ENCODE measurements at regions not wholly inside any gene's neighbourhood (a gene's known extent, or its start where the extent isn't known, plus 50 kb on each side); places are given as distances from the start of the nearest gene placed in this dataset.
"Not testable (repeated sequence)": the region's sequence is repeated elsewhere in the genome, so short reads cannot be mapped to it uniquely, and the experiment has no call there.

DNA sequence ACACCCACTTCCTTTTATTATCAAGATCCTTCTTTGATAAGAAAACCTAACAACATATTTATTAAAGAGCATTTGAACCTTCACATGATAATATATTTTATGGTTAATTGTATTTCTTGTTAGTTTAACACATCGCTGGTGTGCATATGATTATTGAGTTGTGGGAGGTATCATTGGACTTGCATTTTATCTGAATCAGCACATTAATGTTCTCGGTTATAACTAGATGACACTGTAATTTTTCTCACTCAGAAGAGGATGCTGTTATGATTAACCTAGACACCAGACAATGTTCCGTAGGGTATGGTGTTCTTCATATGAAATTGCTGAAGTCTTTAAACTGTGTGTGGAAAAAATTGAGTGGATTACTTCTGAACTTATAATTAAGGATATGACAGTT lies 1188.3 kb upstream of the EPHA6 start:
- no peak for DNase-seq (ENCODE audit: low spot score)

DNA sequence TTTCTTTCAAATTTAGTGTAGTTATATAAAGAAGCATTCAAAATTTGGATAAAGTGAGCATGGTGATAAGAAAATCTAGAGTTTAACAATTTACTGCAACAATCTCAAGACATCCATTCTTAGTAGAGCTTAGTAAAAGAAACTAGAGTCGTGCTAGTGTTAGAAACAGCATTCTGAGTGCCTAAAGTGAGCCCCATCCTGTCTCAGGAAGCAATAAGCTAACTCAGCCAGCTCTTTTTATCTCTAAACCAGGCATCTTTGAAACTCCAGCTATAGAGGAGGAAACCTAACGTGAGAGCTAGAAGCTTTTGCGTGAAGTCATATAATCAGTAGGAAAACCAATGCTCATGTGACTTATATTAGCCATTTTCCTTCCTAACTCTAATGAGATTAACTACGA lies 1187.1 kb upstream of the EPHA6 start:
- no peak for DNase-seq (ENCODE audit: low spot score)

DNA sequence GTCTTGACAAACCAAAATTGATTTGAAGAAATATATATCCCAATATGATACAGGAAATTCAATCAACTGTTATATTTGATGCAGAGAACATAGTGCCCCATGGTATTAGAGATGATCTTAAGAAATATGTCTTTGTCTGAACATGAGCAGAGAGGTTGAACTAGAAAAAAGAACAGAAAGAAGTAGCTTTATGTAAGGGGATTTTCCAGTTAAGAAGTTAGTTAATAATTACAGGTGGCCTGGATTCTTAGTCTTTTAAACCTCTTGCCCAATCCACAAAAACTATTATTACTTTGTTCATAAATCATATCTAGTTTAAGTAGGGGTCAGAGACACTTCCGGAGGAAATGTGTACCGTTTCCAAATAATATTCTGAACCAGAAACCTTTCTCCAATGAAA lies 1186.7 kb upstream of the EPHA6 start:
- DNase-seq (ENCODE audit: low spot score) = no peak

DNA sequence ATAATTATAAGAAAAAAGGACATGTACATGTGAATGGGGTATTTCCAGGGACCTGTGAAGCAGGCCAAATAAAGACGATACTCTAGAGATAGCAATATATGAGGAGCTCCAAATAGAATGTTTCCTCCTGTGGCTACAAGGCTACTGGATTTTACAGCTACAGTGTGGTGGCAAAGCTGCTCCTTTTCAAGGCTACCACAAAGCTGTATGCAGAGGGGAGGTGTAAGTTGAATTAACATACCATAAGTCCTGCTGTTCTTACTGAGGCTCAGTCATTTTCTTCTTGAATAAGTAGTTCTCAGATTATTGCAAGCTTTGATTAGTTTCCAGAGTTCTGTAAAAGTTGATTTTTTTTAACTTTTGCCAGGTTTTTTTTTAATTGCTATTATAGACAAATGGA lies 1184.6 kb upstream of the EPHA6 start:
- DNase-seq (ENCODE audit: low spot score) = no peak

DNA sequence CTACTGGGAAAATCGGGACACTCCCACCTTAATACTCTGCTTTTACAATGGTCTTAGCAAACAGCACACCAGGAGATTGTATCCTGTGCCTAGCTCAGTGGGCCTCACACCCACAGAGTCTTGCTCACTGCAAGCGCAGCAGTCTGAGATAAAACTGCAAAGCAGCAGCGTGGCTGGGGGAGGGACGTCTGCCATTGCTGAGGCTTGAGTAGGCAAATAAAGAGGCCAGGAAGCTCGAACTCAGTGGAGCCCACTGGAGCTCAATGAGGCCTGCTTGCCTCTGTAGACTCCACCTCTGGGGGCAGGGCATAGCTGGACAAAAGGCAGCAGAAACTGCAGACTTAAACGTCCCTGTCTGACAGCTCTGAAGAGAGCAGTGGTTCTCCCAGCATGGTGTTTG lies 1169.1 kb upstream of the EPHA6 start:
- no peak for DNase-seq (ENCODE audit: low spot score)

DNA sequence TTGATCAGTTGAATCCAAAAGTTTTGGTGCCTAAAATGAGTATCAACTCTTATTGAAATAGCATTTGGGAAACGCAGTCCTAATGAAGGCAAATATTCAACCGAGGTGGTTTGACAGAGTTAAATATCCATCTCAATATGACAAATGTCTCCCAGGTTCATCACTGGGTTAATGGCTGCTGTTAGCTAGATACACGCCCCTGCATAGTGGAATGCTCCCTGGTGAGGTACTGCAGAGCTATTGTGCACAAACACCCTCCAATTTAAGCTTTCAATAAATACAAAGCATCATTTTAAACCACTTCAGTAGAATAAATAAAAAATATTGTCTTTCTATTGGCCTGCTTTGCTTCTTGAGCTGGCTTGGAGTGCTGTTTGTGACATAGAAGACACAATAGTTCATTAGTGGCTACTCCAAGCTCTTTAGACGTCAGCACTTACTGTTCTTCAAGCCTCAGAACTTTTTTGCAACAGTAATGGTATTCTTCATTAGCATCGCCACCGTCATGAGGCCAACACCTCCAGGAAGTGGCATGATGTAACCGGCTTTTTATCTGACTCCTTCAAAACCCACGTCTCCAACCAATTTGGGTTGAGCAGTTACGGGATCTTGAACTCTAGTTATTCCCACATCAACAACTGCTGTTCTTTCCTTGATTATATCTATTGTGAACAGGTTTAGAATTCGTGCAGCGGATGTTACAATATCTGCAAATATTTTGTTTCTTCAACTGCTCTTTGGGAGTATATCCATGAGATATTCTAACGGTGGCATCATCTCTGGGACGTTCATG lies 1159.6 kb upstream of the EPHA6 start:
- no peak for DNase-seq (ENCODE audit: low spot score)

DNA sequence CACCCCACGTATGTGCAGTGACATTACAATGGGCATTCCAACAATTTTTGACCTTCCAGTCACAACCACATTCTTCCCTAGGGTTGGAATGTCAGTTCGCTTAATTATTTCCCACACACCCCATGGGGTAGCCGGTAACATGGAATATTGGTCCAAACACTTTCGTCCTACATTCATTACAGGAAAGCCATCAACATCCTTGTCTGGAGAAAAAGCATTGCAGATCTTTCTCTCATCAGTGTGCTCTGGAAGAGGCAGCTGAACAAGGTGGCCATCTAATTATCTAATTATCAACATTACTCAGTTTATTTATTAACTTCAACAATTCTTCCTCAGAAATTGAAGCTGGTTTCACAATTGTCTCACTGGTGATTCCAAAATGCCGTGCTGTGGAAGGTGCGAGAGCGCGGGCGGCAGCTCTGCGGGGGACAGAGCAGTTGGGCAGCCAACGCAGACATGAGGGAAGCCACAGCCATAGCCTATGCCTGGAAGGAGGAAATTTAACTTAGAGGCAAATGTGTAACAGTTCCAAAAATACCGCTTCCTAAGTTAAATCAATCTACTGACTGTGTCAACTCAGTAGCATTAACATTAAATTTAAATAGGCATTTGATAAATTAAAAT lies 1158.9 kb upstream of the EPHA6 start:
- DNase-seq (ENCODE audit: low spot score) = no peak

DNA sequence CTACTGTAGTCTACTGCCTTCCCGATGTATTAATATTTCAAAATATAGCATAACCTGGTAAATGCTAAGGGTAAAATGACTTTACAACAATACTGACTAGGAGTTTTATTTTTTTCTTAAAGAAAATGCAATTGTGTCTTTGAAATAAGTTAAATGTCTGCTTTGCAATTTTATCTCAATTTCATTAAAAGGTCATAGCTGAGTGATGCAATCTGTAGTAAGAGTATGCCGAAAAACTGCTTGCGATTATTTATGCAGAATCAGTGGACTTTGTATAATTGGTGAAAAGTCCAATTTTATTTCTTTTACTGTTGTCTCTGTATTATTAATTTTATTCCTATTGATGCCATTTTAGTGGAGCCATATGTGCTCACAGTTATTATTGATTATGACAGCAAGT lies 1143.6 kb upstream of the EPHA6 start:
- DNase-seq (ENCODE audit: low spot score) = no peak

DNA sequence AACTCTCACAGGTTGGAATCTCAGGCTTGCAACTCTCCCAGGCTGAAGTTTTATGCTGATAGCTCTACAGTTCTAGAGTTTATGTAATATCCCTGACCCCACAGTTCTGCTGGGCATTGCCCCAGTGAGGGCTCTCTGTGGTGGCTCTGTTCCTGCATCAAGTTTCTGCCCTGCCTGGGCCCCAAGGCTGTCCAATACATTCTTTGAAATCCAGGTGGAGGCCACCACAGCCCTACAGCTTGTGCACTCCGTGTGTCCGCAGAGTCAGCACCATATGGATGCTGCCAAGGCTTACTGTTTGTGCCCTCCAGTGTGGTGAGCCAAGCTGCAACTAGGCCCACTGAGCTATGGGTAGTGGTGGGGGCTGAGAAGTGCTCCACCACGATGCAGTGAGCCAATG lies 1141.2 kb upstream of the EPHA6 start:
- DNase-seq (ENCODE audit: low spot score) = no peak

DNA sequence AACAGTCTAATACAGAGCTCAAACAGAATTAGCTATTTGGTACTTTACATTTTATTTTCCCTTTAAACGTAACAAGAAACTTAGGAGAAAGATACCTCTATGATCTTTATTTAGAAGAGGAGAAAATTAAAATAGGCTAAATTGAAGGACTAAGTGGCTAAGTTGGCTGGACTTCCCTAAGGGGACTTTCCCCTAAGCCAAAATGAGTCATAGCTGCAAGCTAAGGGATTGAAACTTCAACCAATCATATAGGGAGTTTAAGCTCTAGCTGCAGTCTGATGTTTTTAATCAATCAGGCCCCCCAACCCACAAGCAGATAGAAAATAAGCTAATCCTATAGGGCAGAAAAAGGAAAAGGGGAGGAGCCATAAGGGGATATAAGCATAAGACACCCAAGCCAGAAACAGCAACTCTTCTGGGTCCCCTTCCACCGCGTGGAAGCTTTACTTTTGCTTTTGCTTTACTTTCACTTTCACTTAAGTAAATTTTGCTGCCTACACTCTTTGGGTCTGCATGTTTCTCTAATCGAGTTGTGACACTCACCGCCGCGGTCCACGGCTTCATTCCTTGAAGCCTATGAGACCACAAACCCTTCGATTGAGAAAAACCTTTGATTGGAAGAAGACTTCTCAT lies 1108.5 kb upstream of the EPHA6 start:
- DNase-seq (ENCODE audit: low spot score) = peak; percentile 55

DNA sequence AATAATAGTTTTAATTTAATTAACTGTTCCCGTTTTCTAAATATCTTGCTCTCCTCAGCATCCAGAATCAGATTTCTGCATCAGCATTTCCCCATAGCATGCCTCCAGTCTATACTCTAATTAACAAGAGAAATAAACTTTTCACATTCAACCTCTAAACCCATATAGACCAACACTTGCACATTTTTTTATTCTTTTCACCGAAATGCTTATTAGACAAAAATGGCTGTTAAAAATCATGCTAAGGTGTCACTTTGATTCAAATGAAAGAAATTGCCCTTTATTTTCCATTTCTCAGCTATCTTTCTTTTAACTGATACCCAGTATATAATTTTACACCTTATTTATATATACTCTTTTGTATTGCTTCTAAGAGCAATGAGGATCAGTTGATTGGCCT lies 1107.1 kb upstream of the EPHA6 start:
- no peak for DNase-seq (ENCODE audit: low spot score)

DNA sequence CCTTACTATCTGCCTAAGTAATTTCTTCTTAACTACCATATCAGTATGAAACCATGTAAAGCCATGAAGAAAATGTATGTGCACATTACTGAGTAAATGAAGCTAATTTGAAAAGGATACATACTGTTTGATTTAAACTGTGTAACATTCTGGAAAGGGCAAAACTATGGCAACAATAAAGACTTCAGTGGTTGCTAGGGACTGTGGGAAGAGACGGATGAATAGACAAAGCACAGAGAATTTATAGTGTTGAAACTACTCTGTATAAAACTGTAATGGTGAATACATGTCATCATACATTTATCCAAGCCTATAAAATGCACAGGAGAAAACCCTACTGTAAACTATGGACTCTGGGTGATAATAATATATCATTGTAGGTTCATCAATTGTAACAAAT lies 1103.7 kb upstream of the EPHA6 start:
- DNase-seq (ENCODE audit: low spot score) = no peak

DNA sequence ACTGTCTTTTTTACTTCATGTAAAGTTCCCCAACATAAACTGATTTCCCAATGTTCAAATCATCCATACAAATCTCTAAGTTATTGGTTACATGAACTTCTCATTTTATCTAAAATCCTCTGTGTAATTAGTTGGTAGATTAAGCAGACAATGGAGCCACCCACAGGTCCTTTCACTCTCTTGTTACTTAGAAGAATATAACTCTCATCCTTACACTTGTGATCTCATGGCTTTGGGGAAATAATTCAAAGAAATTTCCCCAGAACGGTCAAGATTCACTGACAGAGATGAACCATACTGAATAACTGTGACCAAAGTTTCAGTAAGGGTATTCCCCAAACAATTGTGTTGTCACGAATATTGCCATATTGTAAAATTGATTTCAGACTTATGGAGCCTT lies 1102.6 kb upstream of the EPHA6 start:
- DNase-seq (ENCODE audit: low spot score) = peak; percentile 19

DNA sequence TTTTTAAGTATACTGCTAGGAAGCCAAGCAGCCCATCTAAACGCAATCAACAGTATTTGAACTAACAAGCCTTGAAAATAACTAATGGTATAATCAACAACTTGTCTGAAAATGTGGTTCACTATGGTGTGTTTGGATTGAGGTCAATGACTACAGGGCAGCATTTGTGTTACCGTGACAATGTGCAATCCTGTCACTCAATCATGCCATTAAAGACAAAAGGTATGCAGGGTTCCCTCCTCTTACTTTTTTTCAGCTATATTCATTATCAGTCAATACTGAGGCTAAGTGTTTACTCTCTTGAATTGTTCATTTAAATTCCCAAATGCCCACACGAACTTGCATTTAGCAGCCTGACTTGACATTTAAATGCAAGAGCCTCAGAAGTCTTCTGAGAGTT lies 1099.3 kb upstream of the EPHA6 start:
- DNase-seq (ENCODE audit: low spot score) = no peak

DNA sequence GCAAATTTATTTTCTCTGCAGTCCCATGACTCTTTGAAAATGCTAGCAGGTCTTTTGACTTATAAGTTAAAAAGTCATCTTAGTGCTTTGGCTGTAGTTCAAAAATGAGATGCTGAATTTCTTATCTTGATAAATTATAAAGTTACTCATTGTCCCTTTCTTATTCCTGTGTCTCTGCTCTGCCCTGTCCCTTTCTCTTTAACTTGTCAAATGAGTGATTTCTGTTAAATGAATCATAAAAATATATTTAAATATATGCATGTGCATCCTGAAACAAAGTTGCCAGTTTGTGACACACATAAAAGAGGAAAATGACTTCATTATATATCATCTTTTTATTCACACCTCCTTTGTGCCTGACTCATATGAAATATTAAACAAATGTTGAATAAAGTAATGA lies 1097.3 kb upstream of the EPHA6 start:
- DNase-seq (ENCODE audit: low spot score) = no peak

DNA sequence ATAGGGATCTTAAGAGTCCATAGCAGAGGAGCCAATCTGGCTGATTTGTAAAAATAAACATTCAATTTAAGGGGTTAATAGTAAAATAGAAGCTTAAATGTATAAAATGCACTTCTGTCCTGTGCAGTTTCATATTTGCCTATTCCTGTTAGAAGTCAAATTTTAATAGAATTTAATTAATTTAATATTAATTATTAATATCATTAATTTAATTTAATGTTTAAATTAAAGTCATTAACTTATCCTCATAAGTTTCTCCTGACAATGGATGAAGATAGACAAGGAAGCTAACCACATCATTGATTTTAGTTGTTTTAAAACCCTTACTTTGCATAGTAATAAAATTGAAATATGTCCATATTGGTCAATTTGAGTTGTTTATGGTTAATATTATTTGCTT lies 1096.2 kb upstream of the EPHA6 start:
- DNase-seq (ENCODE audit: low spot score) = no peak

DNA sequence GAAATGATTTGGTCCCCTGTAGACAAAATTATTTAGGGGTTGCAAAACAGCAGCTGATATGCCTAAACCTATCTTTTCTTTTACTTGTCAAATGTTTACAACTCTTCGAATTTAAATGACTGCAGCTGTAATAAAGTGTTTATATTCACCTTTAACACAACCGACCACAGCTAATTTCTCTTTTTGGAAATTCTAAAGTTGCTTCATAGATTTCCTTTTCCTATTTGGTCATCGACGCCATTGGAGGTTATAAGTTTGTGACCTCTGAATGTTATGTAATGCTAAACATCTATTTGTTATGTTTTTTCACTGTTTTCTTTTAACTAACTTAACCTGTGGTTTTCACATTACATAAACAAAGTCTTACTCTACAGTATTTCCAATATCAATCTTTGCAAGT lies 1094.9 kb upstream of the EPHA6 start:
- no peak for DNase-seq (ENCODE audit: low spot score)

DNA sequence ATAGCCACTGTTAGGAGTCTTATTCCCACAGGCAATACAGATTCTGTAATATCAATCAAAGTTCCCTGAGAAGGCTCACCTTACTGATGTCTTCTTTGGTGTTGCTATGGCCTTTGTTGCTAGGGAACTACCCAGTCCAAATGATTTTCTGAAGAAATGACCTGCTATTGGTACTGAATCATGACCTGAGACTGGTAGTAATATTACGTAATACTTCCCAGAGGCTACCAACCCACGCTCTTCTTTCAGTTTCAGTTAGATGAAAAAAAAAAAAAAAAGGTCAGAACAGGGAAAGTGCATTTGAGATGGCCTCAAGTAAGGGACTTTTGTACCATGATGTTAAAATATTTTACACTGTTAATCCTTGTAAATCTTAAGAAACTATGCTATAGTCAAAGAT lies 1092.5 kb upstream of the EPHA6 start:
- peak; percentile 11 for DNase-seq (ENCODE audit: low spot score)

DNA sequence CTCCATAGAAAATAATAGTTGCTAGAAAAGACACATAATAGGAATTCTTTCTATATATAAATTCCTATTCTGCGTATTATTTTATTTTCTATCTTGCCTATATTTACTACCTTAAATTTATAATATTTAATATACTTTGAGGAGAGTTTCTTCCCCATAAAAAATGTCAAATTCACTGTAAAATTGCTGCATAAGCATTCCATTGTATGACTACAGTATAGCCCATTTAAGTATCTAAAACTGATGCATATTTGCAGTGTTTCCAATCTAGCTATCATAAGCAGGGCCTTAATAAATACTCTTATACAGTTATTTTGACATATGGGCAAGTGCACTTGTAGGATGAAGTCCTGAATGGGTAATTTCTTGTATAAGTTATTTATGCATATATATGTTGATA lies 1088.6 kb upstream of the EPHA6 start:
- no peak for DNase-seq (ENCODE audit: low spot score)

DNA sequence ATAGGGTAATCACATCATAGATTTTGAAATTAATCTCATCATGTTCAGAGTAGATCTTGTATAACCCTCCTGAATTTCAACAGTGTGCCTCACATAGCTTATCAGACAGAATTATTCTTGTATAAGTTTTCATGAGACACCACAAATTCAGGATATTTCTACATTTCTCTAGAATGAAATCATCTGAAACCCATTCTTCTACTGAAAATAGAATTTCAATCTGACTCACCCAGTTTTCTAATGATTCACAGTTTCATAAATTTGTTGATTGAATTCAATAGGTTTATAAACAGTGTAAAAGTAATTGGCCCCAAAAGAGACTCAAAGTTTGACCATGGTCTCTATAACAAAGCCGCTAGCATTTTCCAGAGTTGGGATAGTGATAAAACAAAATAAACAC lies 1082.6 kb upstream of the EPHA6 start:
- DNase-seq (ENCODE audit: low spot score) = no peak

DNA sequence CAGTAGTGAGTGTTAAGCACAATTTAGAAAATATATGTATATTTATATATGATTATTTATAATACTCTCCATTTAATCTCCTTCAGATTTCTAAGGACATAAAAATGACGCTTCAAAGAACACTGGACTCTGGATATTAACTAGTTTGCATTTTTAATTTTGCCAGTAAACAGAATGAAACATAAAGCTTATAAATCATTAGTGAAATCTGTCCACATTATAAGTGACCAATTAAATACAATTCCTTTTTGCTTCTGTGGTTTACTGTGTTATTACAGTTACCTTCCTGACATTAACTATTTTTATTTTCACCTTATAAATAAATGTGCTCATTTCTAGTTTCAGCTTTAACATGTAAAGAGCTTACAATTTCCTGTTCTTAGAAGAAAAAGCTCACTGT lies 1081.1 kb upstream of the EPHA6 start:
- no peak for DNase-seq (ENCODE audit: low spot score)

DNA sequence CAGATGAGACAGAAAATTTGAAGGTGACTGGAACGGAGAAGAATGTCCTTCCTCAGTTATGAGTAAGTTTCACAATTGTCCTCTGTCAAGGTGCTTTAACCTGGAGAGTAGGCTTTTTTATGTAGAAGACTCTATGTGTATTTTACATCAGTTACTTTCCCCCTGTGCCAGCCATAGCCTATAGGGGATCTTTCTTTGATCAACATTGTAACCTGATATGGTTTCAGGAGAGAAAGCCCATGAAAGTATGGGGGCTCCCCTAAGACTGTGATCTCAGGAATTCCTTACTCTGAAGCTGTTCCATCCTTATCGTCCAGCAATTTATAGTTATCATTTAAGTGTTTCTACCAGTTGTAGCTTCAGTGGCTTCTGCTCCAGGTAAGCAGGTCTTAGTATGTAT lies 1076.3 kb upstream of the EPHA6 start:
- DNase-seq (ENCODE audit: low spot score) = no peak

DNA sequence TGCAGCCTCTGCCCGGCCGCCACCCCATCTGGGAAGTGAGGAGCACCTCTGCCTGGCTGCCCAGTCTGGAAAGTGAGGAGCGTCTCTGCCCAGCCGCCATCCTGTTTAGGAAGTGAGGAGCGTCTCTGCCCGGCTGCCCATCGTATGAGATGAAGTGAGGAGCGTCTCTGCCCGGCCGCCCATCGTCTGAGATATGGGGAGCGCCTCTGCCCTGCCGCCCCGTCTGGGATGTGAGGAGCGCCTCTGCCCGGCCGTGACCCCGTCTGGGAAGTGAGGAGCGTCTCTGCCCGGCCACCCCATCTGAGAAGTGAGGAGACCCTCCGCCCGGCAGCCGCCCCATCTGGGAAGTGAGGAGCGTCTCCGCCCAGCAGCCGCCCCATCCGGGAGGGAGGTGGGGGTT lies 1069.5 kb upstream of the EPHA6 start:
- not testable (repeated sequence) for DNase-seq (ENCODE audit: low spot score)
